IMR-90 (cell line): ENCODE measurements at regions not wholly inside any gene's neighbourhood (a gene's known extent, or its start where the extent isn't known, plus 50 kb on each side); places are given as distances from the start of the nearest gene placed in this dataset.

Experiments used
- ATAC-seq: fragments of 200-7000 bp; cut with Tn5 transposase; 2 replicates; pipeline ENCODE4 v1.9.1; 2020; ENCODE audit warnings: low read depth, mild to moderate bottlenecking, moderate library complexity
- BruUV-seq: library from RNA; stranded (reverse); fragments of 400-500 nt; replicated peaks from 2 replicates; lab custom pipeline; 2021; lab: Mats Ljungman, UMichigan
- CTCF ChIA-PET: fragments of 300-600 bp; formaldehyde crosslinking; extraction: SDS; loops from one replicate; lab custom pipeline; 2021; ENCODE audit warnings: antibody characterized with exemption; lab: Yijun Ruan, JAX
- POLR2A ChIA-PET: fragments of 300-600 bp; sonication (Branson Sonifier 250); formaldehyde crosslinking; loops from one replicate; lab custom pipeline; 2022; ENCODE audit warnings: antibody characterized with exemption; ENCODE audit not compliant: unreplicated experiment; lab: Charles Lee
- DNase-seq: peaks from one replicate; pipeline ENCODE4 v3.0.0; 2013
- H2AFZ ChIP-seq: replicated peaks from 2 replicates; pipeline ENCODE3; 2013; ENCODE audit warnings: low read length, mild to moderate bottlenecking; ENCODE audit not compliant: poor library complexity
- H2AK5ac ChIP-seq: 2 replicates; pipeline ENCODE4 v1.6.1; 2013; ENCODE audit warnings: low read depth, low read length, inconsistent platforms
- H2AK9ac ChIP-seq: replicated peaks from 2 replicates; pipeline ENCODE3; 2013; ENCODE audit warnings: mild to moderate bottlenecking, low read depth, low read length, moderate library complexity; ENCODE audit not compliant: poor library complexity
- H2BK120ac ChIP-seq: 2 replicates; pipeline ENCODE4 v1.6.1; 2013; ENCODE audit warnings: low read depth, low read length, inconsistent platforms
- H2BK15ac ChIP-seq: 3 replicates; pipeline ENCODE4 v1.6.1; 2013; ENCODE audit warnings: low read depth, low read length, inconsistent platforms
- H2BK20ac ChIP-seq: 2 replicates; pipeline ENCODE4 v1.6.1; 2013; ENCODE audit warnings: low read depth, mild to moderate bottlenecking, inconsistent platforms, low read length, moderate library complexity
- H2BK5ac ChIP-seq: 2 replicates; pipeline ENCODE4 v1.6.1; 2013; ENCODE audit warnings: mild to moderate bottlenecking, low read depth, low read length, inconsistent platforms; ENCODE audit not compliant: poor library complexity, severe bottlenecking
- H3K14ac ChIP-seq: replicated peaks from 2 replicates; pipeline ENCODE4 v1.6.1; 2013; ENCODE audit warnings: low read depth, low read length, inconsistent platforms
- H3K18ac ChIP-seq: 2 replicates; pipeline ENCODE4 v1.6.1; 2013; ENCODE audit warnings: low read depth, low read length, control low read depth
- H3K23ac ChIP-seq: 2 replicates; pipeline ENCODE4 v1.6.1; 2013; ENCODE audit warnings: low read depth, low read length, inconsistent platforms
- H3K27ac ChIP-seq: 2 replicates; pipeline ENCODE4 v1.5.1; 2013; ENCODE audit warnings: mild to moderate bottlenecking, control low read depth, low read length; ENCODE audit not compliant: insufficient read depth
- H3K27me3 ChIP-seq: 2 replicates; pipeline ENCODE4 v1.6.1; 2013; ENCODE audit warnings: low read length; ENCODE audit not compliant: control insufficient read depth, insufficient read depth
- H3K36me3 ChIP-seq: 2 replicates; pipeline ENCODE4 v1.6.1; 2013; ENCODE audit warnings: low read length, mixed read lengths; ENCODE audit not compliant: control insufficient read depth, insufficient read depth
- H3K4ac ChIP-seq: 2 replicates; pipeline ENCODE4 v1.6.1; 2013; ENCODE audit warnings: low read depth, low read length, inconsistent platforms
- H3K4me1 ChIP-seq: 2 replicates; pipeline ENCODE4 v1.6.1; 2013; ENCODE audit warnings: low read length, mixed read lengths; ENCODE audit not compliant: control insufficient read depth, insufficient read depth
- H3K4me2 ChIP-seq: 2 replicates; pipeline ENCODE4 v1.6.1; 2013; ENCODE audit warnings: low read depth, mild to moderate bottlenecking, control low read depth, low read length, moderate library complexity
- H3K4me3 ChIP-seq: 2 replicates; pipeline ENCODE4 v1.5.1; 2013; ENCODE audit warnings: low read depth, mild to moderate bottlenecking, control low read depth, low read length, moderate library complexity; ENCODE audit not compliant: insufficient read depth
- H3K56ac ChIP-seq: 2 replicates; pipeline ENCODE4 v1.6.1; 2013; ENCODE audit warnings: low read length, inconsistent platforms; ENCODE audit not compliant: insufficient read depth; ENCODE audit errors: extremely low read depth
- H3K79me1 ChIP-seq, 2 experiments: 2 replicates each; pipeline ENCODE4 v1.6.1; 2013; ENCODE audit warnings: low read length in 2 of 2, inconsistent platforms in 1 of 2, low read depth in 1 of 2
- H3K9ac ChIP-seq: 2 replicates; pipeline ENCODE4 v1.6.1; 2013; ENCODE audit warnings: low read depth, low read length, control low read depth
- H3K9me1 ChIP-seq: 2 replicates; pipeline ENCODE4 v1.6.1; 2013; ENCODE audit warnings: low read length, inconsistent platforms; ENCODE audit not compliant: insufficient read depth
- H3K9me3 ChIP-seq: 2 replicates; pipeline ENCODE4 v1.6.1; 2013; ENCODE audit warnings: low read length; ENCODE audit not compliant: control insufficient read depth, insufficient read depth
- H4K20me1 ChIP-seq: 2 replicates; pipeline ENCODE4 v1.6.1; 2013; ENCODE audit warnings: low read length, inconsistent platforms; ENCODE audit not compliant: insufficient read depth
- H4K5ac ChIP-seq: 2 replicates; pipeline ENCODE4 v1.6.1; 2013; ENCODE audit warnings: mild to moderate bottlenecking, low read depth, low read length, control low read depth
- H4K8ac ChIP-seq, 2 experiments: 2 replicates each; pipeline ENCODE4 v1.6.1; 2013; ENCODE audit warnings: low read depth in 2 of 2, low read length in 2 of 2, control low read depth in 1 of 2, inconsistent platforms in 1 of 2
- H4K91ac ChIP-seq: 2 replicates; pipeline ENCODE4 v1.6.1; 2013; ENCODE audit warnings: low read depth, low read length, inconsistent platforms; ENCODE audit not compliant: insufficient read depth
- BHLHE40 ChIP-seq: fragments of 150-350 bp; IDR thresholded peaks from 2 replicates; pipeline ENCODE4 v1.6.1; 2016; ENCODE audit warnings: mild to moderate bottlenecking, low read depth, low read length
- ELK1 ChIP-seq: fragments of 150-350 bp; IDR thresholded peaks from 2 replicates; pipeline ENCODE4 v1.6.1; 2016; ENCODE audit warnings: low read depth, mild to moderate bottlenecking, low read length, moderate library complexity, borderline replicate concordance
- MAZ ChIP-seq: IDR thresholded peaks from 2 replicates; pipeline ENCODE4 v1.6.1; 2012; ENCODE audit warnings: low read depth, mild to moderate bottlenecking, low read length, improper control_type of control experiment, moderate library complexity, borderline replicate concordance
- RAD21 ChIP-seq: IDR thresholded peaks from 2 replicates; pipeline ENCODE4 v1.6.1; 2012; ENCODE audit warnings: low read length, improper control_type of control experiment
- RCOR1 ChIP-seq: IDR thresholded peaks from 2 replicates; pipeline ENCODE4 v1.6.1; 2012; ENCODE audit warnings: mild to moderate bottlenecking, low read length, improper control_type of control experiment; ENCODE audit not compliant: insufficient replicate concordance
- dilution Hi-C: fragments of 300-500 bp; cut with HindIII; formaldehyde crosslinking; loops from one replicate; pipeline ENCODE4 v1.14.3; 2018; ENCODE audit warnings: low sequenced_read_pairs; ENCODE audit not compliant: unreplicated experiment
- in situ Hi-C: fragments of 300-500 bp; cut with MboI; formaldehyde crosslinking; loops from 3 replicates; pipeline ENCODE4 v1.14.3; 2019; ENCODE audit warnings: low sequenced_read_pairs, inconsistent platforms, mixed read lengths
- intact Hi-C: fragments of 100-400 bp; cut with micrococcal nuclease; formaldehyde crosslinking; loops from 2 replicates; pipeline ENCODE4 v1.10.0; 2022

- POLR2A ChIA-PET, result no interaction called here
- Histone ChIP-seq H4K20me1 (no peaks in the 10 kb centered on the region), H2BK20ac (no peak overlapping the region), H4K8ac (no peak overlapping the region), H3K27me3 (no peaks in the 10 kb centered on the region), H2AK5ac (no peak overlapping the region), H2BK120ac (no peak overlapping the region), H3K14ac (no peak overlapping the region), H3K27ac (no peak overlapping the region), H2AK9ac (no peak overlapping the region), H3K18ac (no peak overlapping the region), H4K5ac (no peak overlapping the region), H3K9ac (no peak overlapping the region), H3K23ac (no peak overlapping the region), H3K79me1 (no peaks in the 10 kb centered on the region), H4K91ac (no peak overlapping the region), H3K9me3 (no peaks in the 10 kb centered on the region; the same call in 1 of the 2 replicates), H3K4me3 (no peak overlapping the region), H3K36me3 (no peaks in the 10 kb centered on the region), H3K4me2 (no peak overlapping the region), H3K4ac (no peak overlapping the region), H3K56ac (no peak overlapping the region), H2BK15ac (no peak overlapping the region), H3K4me1 (no peaks in the 10 kb centered on the region), H2AFZ (no peak overlapping the region), H3K9me1 (no peaks in the 10 kb centered on the region), H2BK5ac (no peak overlapping the region)
- DNase-seq (no peak), ATAC-seq (no peak)
- in situ Hi-C loops, result no loop called here
- TF ChIP-seq BHLHE40 (no peak), RCOR1 (no peak), MAZ (no peak), ELK1 (no peak), RAD21 (no peak)
- BruUV-seq, result no TSS peak
- CTCF ChIA-PET, result no interaction called here
- dilution Hi-C loops, result no loop called here
- intact Hi-C loops, result no loop called here
Observed at GRCh38 chr4:35978551-35978950, 265.8 kb downstream of the ARAP2 start.
